HCT116 (cell line): ENCODE measurements at regions not wholly inside any gene's neighbourhood (a gene's known extent, or its start where the extent isn't known, plus 50 kb on each side); places are given as distances from the start of the nearest gene placed in this dataset.

ENCODE experiments used
- ATAC-seq: fragments of 200-7000 bp; cut with Tn5 transposase; 2 replicates; pipeline ENCODE4 v1.9.1; 2020; ENCODE audit warnings: mild to moderate bottlenecking, moderate library complexity
- BruUV-seq: library from RNA; stranded (reverse); fragments of 400-500 nt; replicated peaks from 2 replicates; lab custom pipeline; 2021; lab: Mats Ljungman, UMichigan
- CTCF ChIA-PET: fragments of 300-600 bp; sonication (Branson Sonifier 250); formaldehyde crosslinking; loops from one replicate; lab custom pipeline; 2021; ENCODE audit warnings: antibody characterized with exemption; lab: Charles Lee
- POLR2A ChIA-PET: fragments of 300-600, 350-600 bp; sonication (Branson Sonifier 250); formaldehyde crosslinking; loops from one replicate; lab custom pipeline; 2021; ENCODE audit warnings: antibody characterized with exemption; lab: Charles Lee
- RAD21 ChIA-PET, 2 experiments: fragments of 300-600 bp; sonication (Branson Sonifier 250); formaldehyde crosslinking; loops; one replicate each; lab custom pipeline; 2023; ENCODE audit warnings: low total read pairs in 2 of 2; ENCODE audit not compliant: uncharacterized antibody in 2 of 2, unreplicated experiment in 2 of 2, low non-redundant PET in 1 of 2; lab: Charles Lee
- DNase-seq: peaks from one replicate; pipeline ENCODE4 v3.0.0-alpha.2; 2010; ENCODE audit warnings: low read depth, low spot score
- H2AFZ ChIP-seq: fragments of 200-600 bp; shearing (Covaris generic), sonication (generic); 2 replicates; pipeline ENCODE4 v1.6.1; 2017; ENCODE audit warnings: low read depth, mixed run types, mixed read lengths, antibody characterized with exemption, low read length; ENCODE audit not compliant: poor library complexity, severe bottlenecking
- H3K27ac ChIP-seq: 2 replicates; pipeline ENCODE4 v1.5.1; 2012; ENCODE audit warnings: low read depth, low read length
- H3K27me3 ChIP-seq: fragments of 200-600 bp; sonication (generic); 2 replicates; pipeline ENCODE4 v1.6.1; 2016; ENCODE audit warnings: mixed run types, low read length, mixed read lengths; ENCODE audit not compliant: insufficient read depth
- H3K36me3 ChIP-seq, 2 experiments: fragments of 200-500 bp in 1 of 2; fragments of 200-600 bp in 1 of 2; sonication (Bioruptor generic) in 1 of 2; sonication (generic) in 1 of 2; 2 replicates each; pipeline versions ENCODE4 v1.5.1 to v1.6.1; 2014 to 2016; ENCODE audit warnings: low read length in 2 of 2, inconsistent platforms in 1 of 2, mixed read lengths in 1 of 2, mixed run types in 1 of 2; ENCODE audit not compliant: insufficient read depth in 2 of 2, control insufficient read depth in 1 of 2
- H3K4me1 ChIP-seq, 2 experiments: fragments of 200-600 bp in 1 of 2; sonication (generic) in 1 of 2; 2 replicates each; pipeline versions ENCODE4 v1.5.1 to v1.6.1; 2012 to 2017; ENCODE audit warnings: low read length in 2 of 2, inconsistent platforms in 1 of 2, mild to moderate bottlenecking in 1 of 2, mixed read lengths in 1 of 2, mixed run types in 1 of 2, moderate library complexity in 1 of 2; ENCODE audit not compliant: insufficient read depth in 2 of 2, control insufficient read depth in 1 of 2
- H3K4me2 ChIP-seq: fragments of 200-600 bp; sonication (generic); 2 replicates; pipeline ENCODE4 v1.6.1; 2017; ENCODE audit warnings: mixed run types, low read length, mixed read lengths
- H3K4me3 ChIP-seq, 2 experiments: fragments of 200-600 bp in 1 of 2; sonication (generic) in 1 of 2; replicated peaks in 1 of 2; 2 replicates each; pipeline ENCODE4 v1.5.1; 2011 to 2016; ENCODE audit warnings: low read length in 2 of 2, control low read depth in 1 of 2, low read depth in 1 of 2, mild to moderate bottlenecking in 1 of 2, mixed read lengths in 1 of 2, mixed run types in 1 of 2
- H3K79me2 ChIP-seq: fragments of 200-600 bp; sonication (generic); 2 replicates; pipeline ENCODE4 v1.6.1; 2017; ENCODE audit warnings: mild to moderate bottlenecking, mixed run types, low read length, moderate library complexity, mixed read lengths; ENCODE audit not compliant: insufficient read depth
- H3K9ac ChIP-seq: fragments of 200-600 bp; sonication (generic); 2 replicates; pipeline ENCODE4 v1.6.1; 2016; ENCODE audit warnings: low read length, mixed read lengths
- H3K9me2 ChIP-seq: fragments of 200-600 bp; sonication (generic), shearing (Covaris generic); 2 replicates; pipeline ENCODE4 v1.6.1; 2017; ENCODE audit warnings: mixed run types, mild to moderate bottlenecking, moderate library complexity; ENCODE audit not compliant: insufficient read depth
- H3K9me3 ChIP-seq, 2 experiments: fragments of 200-500 bp in 1 of 2; fragments of 200-600 bp in 1 of 2; sonication (Bioruptor generic) in 1 of 2; sonication (generic) in 1 of 2; 2 replicates each; pipeline ENCODE4 v1.6.1; 2014 to 2017; ENCODE audit warnings: low read length in 2 of 2, mixed read lengths in 2 of 2, inconsistent platforms in 1 of 2, low read depth in 1 of 2, mild to moderate bottlenecking in 1 of 2, mixed run types in 1 of 2, moderate library complexity in 1 of 2; ENCODE audit not compliant: control insufficient read depth in 1 of 2, insufficient read depth in 1 of 2
- H4K20me1 ChIP-seq: fragments of 200-600 bp; sonication (generic), shearing (Covaris generic); 2 replicates; pipeline ENCODE4 v1.6.1; 2017; ENCODE audit warnings: mixed run types, mild to moderate bottlenecking, moderate library complexity; ENCODE audit not compliant: insufficient read depth
- ATF3 ChIP-seq: IDR thresholded peaks from 2 replicates; pipeline ENCODE4 v1.6.1; 2012
- CBX3 ChIP-seq: IDR thresholded peaks from 2 replicates; pipeline ENCODE4 v1.6.1; 2012; ENCODE audit warnings: low read depth
- CEBPB ChIP-seq: IDR thresholded peaks from 2 replicates; pipeline ENCODE4 v1.6.1; 2012; ENCODE audit warnings: low read depth
- CTCF ChIP-seq, 3 experiments: fragments of 200-600 bp in 1 of 3; sonication (generic) in 1 of 3; IDR thresholded peaks in 2 of 3; conservative IDR thresholded peaks in 1 of 3; 2 replicates each; pipeline ENCODE4 v1.5.1; 2012 to 2017; ENCODE audit warnings: low read depth in 2 of 3, low read length in 2 of 3, antibody characterized with exemption in 1 of 3, borderline replicate concordance in 1 of 3, control low read depth in 1 of 3, mild to moderate bottlenecking in 1 of 3, mixed read lengths in 1 of 3, mixed run types in 1 of 3, moderate library complexity in 1 of 3; ENCODE audit not compliant: insufficient read depth in 1 of 3
- EGR1 ChIP-seq: IDR thresholded peaks from 2 replicates; pipeline ENCODE4 v1.6.1; 2012; ENCODE audit warnings: low read depth
- ELF1 ChIP-seq: IDR thresholded peaks from 2 replicates; pipeline ENCODE4 v1.6.1; 2012; ENCODE audit warnings: low read depth, borderline replicate concordance
- EZH2 ChIP-seq: fragments of 200-600 bp; sonication (generic); IDR thresholded peaks from 2 replicates; pipeline ENCODE4 v1.6.1; 2017; ENCODE audit warnings: antibody characterized with exemption, mixed run types
- EZH2phosphoT487 ChIP-seq: fragments of 200-600 bp; IDR thresholded peaks from 2 replicates; pipeline ENCODE4 v1.6.1; 2018; ENCODE audit warnings: antibody characterized with exemption, borderline replicate concordance
- FOSL1 ChIP-seq: IDR thresholded peaks from 2 replicates; pipeline ENCODE4 v1.6.1; 2012; ENCODE audit warnings: low read depth
- MAX ChIP-seq: IDR thresholded peaks from 2 replicates; pipeline ENCODE4 v1.6.1; 2012
- POLR2A ChIP-seq: IDR thresholded peaks from 2 replicates; pipeline ENCODE4 v1.7.0; 2011; ENCODE audit warnings: borderline replicate concordance; ENCODE audit not compliant: insufficient read depth, insufficient read length; ENCODE audit errors: extremely low read depth
- POLR2AphosphoS5 ChIP-seq: IDR thresholded peaks from 2 replicates; pipeline ENCODE4 v1.6.1; 2011; ENCODE audit warnings: mild to moderate bottlenecking, low read depth, low read length, moderate library complexity
- RAD21 ChIP-seq: IDR thresholded peaks from 2 replicates; pipeline ENCODE4 v1.6.1; 2012; ENCODE audit warnings: low read depth, mild to moderate bottlenecking
- SP1 ChIP-seq: IDR thresholded peaks from 2 replicates; pipeline ENCODE4 v1.6.1; 2012; ENCODE audit warnings: low read depth
- SRF ChIP-seq: IDR thresholded peaks from 2 replicates; pipeline ENCODE4 v1.6.1; 2012; ENCODE audit warnings: low read depth
- TCF7L2 ChIP-seq: IDR thresholded peaks from 2 replicates; pipeline ENCODE4 v1.7.0; 2011; ENCODE audit warnings: borderline replicate concordance, inconsistent platforms; ENCODE audit not compliant: insufficient read depth, insufficient read length; ENCODE audit errors: extremely low read depth
- ZBTB33 ChIP-seq: IDR thresholded peaks from 2 replicates; pipeline ENCODE4 v1.6.1; 2011; ENCODE audit warnings: mild to moderate bottlenecking, low read length, moderate library complexity; ENCODE audit not compliant: insufficient replicate concordance; ENCODE audit errors: extremely low read depth
- ZNF274 ChIP-seq: fragments of 200-500 bp; sonication (Bioruptor generic); IDR thresholded peaks from 2 replicates; pipeline ENCODE4 v1.6.1; 2014; ENCODE audit warnings: mild to moderate bottlenecking, low read depth, low read length, inconsistent platforms
- intact Hi-C: fragments of 100-400 bp; cut with micrococcal nuclease; formaldehyde crosslinking; loops from 2 replicates; pipeline ENCODE4 v1.10.0; 2022

GRCh38 chr7:124422081-124422480 lies 343.5 kb downstream of the GPR37 start:
- Histone ChIP-seq H3K9ac (no peak overlapping the region), H3K4me1 (no peaks in the 10 kb centered on the region), H3K9me2 (no peaks in the 10 kb centered on the region), H3K36me3 (no peaks in the 10 kb centered on the region), H4K20me1 (no peaks in the 10 kb centered on the region), H2AFZ (no peak overlapping the region), H3K27me3 (no peaks in the 10 kb centered on the region), H3K79me2 (no peaks in the 10 kb centered on the region), H3K9me3 (no peaks in the 10 kb centered on the region), H3K4me2 (no peak overlapping the region), H3K27ac (no peak overlapping the region), H3K4me3 (no peak overlapping the region)
- POLR2A ChIA-PET = no interaction called here
- intact Hi-C loops = no loop called here
- ATAC-seq (no peak), DNase-seq (no peak)
- CTCF ChIA-PET = no interaction called here
- TF ChIP-seq SP1 = no peak
- TF ChIP-seq, all 23 proteins: peak for 0
- RAD21 ChIA-PET = no interaction called here
- BruUV-seq = no TSS peak

GRCh38 chr7:124420367-124420766 lies 345.2 kb downstream of the GPR37 start:
- Histone ChIP-seq H3K27ac (no peak overlapping the region), H4K20me1 (no peaks in the 10 kb centered on the region), H3K27me3 (no peaks in the 10 kb centered on the region), H3K4me3 (no peak overlapping the region), H3K9ac (no peak overlapping the region), H3K4me1 (no peaks in the 10 kb centered on the region), H3K9me3 (no peaks in the 10 kb centered on the region), H3K79me2 (no peaks in the 10 kb centered on the region), H3K36me3 (no peaks in the 10 kb centered on the region), H2AFZ (no peak overlapping the region), H3K9me2 (no peaks in the 10 kb centered on the region), H3K4me2 (no peak overlapping the region)
- CTCF ChIA-PET = no interaction called here
- RAD21 ChIA-PET = no interaction called here
- DNase-seq = no peak
- intact Hi-C loops = no loop called here
- no peak for ATAC-seq
- no peak for TF ChIP-seq EGR1
- no peak for TF ChIP-seq POLR2A
- no peak for TF ChIP-seq CEBPB
- no peak for TF ChIP-seq EZH2phosphoT487
- TF ChIP-seq TCF7L2 = no peak
- TF ChIP-seq POLR2AphosphoS5 = no peak
- no peak for TF ChIP-seq SRF
- TF ChIP-seq ATF3 = no peak
- TF ChIP-seq CTCF (IDR thresholded peaks at IDR 0.05 in 2 of 3, conservative IDR thresholded peaks at IDR 0.05 in 1 of 3; ENCODE audit: borderline replicate concordance in 1 of 3, insufficient read depth in 1 of 3, low read depth in 2 of 3, low read length in 2 of 3) = no peak
- no peak for TF ChIP-seq ZBTB33
- no peak for TF ChIP-seq RAD21
- no peak for TF ChIP-seq EZH2
- no peak for TF ChIP-seq ELF1
- no peak for TF ChIP-seq FOSL1
- TF ChIP-seq ZNF274 = no peak
- TF ChIP-seq CBX3 = no peak
- TF ChIP-seq MAX = no peak
- TF ChIP-seq SP1 = no peak
- POLR2A ChIA-PET = no interaction called here
- no TSS peak for BruUV-seq
